HL-60 (cell line): ENCODE measurements at regions not wholly inside any gene's neighbourhood (a gene's known extent, or its start where the extent isn't known, plus 50 kb on each side); places are given as distances from the start of the nearest gene placed in this dataset.

Experiments
- CTCF ChIP-seq: IDR thresholded peaks from one replicate; pipeline ENCODE4 v1.5.1; 2011; ENCODE audit warnings: low read length, control low read depth, inconsistent platforms; ENCODE audit not compliant: insufficient read depth
- GABPA ChIP-seq: IDR thresholded peaks from 2 replicates; pipeline ENCODE4 v1.6.1; 2012; ENCODE audit warnings: low read depth
- POLR2AphosphoS5 ChIP-seq: IDR thresholded peaks from 2 replicates; pipeline ENCODE4 v1.6.1; 2012; ENCODE audit warnings: low read depth
- REST ChIP-seq: IDR thresholded peaks from 2 replicates; pipeline ENCODE4 v1.6.1; 2012; ENCODE audit warnings: low read depth; ENCODE audit not compliant: insufficient replicate concordance
- SPI1 ChIP-seq: IDR thresholded peaks from 2 replicates; pipeline ENCODE4 v1.6.1; 2012; ENCODE audit warnings: low read depth, mild to moderate bottlenecking, borderline replicate concordance

- no peak for TF ChIP-seq CTCF
- no peak for TF ChIP-seq GABPA
- no peak for TF ChIP-seq POLR2AphosphoS5
- no peak for TF ChIP-seq REST
- TF ChIP-seq SPI1, result no peak
Measured at GRCh38 chr1:29575277-29575676, 339.0 kb downstream of the PTPRU start.
